GM19240 (cell line): ENCODE measurements at regions not wholly inside any gene's neighbourhood (a gene's known extent, or its start where the extent isn't known, plus 50 kb on each side); places are given as distances from the start of the nearest gene placed in this dataset.

Experiments
- DNase-seq: peaks from one replicate; pipeline ENCODE4 v3.0.0; 2011; ENCODE audit warnings: low spot score; ENCODE audit not compliant: insufficient read length

GRCh38 chr3:127351775-127352350, 64.0 kb upstream of the PRR20G start:
- DNase-seq: no peak

- no peak for DNase-seq
Observed at GRCh38 chr3:127351321-127351720, 63.5 kb upstream of the PRR20G start.

DNA sequence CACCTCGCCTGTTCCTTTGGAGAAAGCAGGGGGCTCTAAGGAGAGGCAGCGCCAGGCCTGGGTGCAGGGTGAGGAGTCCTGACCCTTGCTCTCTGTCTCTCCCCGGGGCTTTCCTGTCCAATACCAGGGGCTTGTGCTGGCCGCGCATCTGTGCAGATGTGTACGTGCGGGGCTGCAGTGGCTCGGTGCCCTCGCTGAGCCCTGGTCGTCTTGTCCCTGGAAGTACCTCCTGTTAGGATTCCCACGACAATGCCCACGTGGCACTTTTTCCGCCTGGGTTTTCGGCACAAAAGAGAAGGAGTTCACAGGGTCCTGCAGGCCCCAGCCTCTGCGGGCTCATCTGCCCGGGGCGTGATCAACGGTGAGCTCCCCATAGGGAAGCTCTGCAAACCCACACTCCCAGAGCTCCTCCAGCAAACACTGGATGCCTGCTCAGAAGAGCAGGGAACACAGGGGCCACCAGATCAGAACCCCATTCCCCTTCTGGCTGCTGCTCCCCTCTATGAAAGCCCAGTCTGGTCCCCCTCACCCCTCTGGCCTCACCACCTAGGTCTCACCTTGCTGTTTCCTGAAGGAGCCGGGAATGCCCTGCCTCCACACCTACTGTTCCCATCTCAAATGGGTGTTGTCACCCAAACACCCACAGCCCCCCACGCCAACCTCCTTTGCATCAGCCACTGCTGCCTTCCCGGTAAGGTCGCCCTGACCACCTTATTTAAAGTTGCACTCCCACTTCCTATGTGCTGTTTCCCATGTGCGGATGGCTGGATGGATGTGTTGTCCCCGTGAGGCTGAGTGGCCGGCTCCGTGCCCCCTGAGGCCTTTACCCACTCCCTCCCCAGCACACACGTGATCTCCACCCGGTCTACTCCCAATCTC, 62.6 kb upstream of the PRR20G start:
- no peak for DNase-seq

- DNase-seq: no peak
Observed at GRCh38 chr3:127349501-127350171, 61.8 kb upstream of the PRR20G start.

GRCh38 chr3:127342735-127343134, 54.9 kb upstream of the PRR20G start:
- no peak for DNase-seq

DNA sequence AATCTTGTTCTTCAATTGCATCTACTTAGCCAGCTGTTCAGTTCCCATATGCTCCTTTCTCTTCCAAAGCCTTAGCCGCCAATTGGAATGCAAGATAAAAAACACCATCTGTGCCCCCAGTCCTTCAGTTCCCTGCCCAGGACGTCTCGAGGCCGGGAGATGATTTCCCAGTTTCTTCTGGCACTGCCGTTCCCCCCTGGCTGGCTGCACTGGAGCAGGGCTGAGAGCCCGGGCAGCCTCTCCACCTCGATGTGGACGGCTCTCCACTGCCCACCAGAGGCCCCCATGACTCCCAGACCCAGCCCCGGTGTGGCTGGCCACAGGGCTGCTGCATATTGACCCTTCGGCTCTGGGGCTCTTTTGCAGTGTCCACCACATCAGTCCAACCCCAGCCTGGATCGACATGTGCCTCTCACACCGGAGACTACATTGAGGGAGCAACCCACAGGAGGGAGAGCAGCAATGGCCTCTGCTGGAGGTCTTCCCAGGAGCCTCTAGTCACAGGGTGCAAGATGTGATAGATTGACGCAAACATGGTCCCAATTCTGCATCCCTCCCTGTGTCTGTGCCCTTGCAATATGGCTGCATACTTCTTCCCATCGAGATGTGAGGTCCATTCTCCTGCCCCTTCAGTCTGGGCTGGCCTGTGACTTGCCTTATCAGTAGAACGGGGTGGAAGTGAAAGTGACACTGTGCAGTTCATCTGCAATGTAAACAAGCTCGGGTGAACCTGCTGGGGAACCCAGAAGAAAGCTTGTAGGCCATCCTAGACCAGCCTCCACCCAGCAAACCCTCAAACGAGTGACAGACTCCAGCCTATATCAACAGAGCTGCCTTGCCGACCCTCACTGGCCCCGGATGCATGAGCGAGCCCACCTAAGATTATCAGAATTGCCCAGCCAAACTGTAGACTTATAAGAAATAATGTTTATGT, 52.3 kb upstream of the PRR20G start:
- no peak for DNase-seq

DNA sequence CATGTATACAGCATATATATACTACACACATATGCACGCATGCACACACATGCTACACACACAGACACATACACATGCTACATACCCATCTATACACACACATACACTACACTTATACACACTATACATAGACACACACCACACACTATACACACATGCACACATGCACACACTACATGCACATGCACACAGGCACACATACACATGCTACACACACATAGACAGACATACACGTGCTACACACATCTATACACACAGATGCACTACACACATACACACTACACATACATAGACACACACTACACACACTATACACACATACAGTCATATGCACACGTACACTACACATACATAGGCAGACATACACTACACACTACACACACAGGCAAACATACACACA, 51.2 kb upstream of the PRR20G start:
- DNase-seq: no peak

GRCh38 chr3:127337911-127338531, 50.2 kb upstream of the PRR20G start:
- DNase-seq: no peak
